NT2/D1 (cell line): ENCODE measurements at regions not wholly inside any gene's neighbourhood (a gene's known extent, or its start where the extent isn't known, plus 50 kb on each side); places are given as distances from the start of the nearest gene placed in this dataset.

Experiments used
- YY1 ChIP-seq: IDR thresholded peaks from 2 replicates; pipeline ENCODE4 v1.6.1; 2011; ENCODE audit not compliant: insufficient read length, insufficient read depth
- ZNF274 ChIP-seq: IDR thresholded peaks from 2 replicates; pipeline ENCODE4 v1.6.1; 2011; ENCODE audit warnings: mild to moderate bottlenecking, low read depth, low read length

DNA sequence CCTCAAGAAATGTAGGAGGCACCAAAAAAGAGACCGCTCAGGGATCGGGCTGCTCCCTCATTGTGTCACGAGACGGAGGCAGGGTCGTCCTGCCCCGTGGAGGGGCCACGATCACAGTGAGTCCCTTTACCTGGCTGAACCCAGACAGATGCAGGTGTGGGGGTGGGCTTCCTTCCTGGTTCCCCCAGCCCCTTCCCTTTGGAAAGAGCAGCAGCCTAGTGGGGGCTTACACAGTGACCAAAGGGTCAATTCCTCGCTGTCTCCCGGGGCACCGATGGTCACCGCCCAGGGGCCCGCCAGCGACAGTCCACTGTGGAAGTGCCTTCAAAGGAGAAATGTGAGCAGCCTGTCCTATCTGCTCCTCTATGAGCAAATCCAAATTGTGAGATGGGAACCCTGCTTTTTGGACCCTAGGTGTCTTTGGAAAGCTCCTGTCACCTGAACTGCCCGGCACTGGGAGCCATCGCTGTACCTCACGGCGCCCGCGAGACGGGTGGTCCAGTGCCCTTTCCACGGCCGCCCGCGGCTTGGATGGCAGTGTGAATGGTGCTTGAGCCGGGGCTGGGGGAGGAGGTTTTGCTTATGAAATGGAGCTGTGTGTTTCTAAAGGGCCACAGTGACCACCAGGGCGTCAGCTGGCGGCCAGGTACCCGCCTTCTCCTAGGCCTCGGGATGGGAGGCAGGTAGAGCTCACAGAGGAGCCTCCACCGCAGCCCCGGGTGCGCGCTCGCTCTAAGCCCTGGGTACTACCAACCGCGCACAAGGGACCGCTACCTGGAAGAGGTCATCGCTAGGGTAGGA is 155.7 kb downstream of the KLF13 start:
- TF ChIP-seq YY1 (no peak), ZNF274 (no peak)
